ENCODE measurements at regions not wholly inside any gene's neighbourhood (a gene's known extent, or its start where the extent isn't known, plus 50 kb on each side); places are given as distances from the start of the nearest gene placed in this dataset.
"Not testable (repeated sequence)": the region's sequence is repeated elsewhere in the genome, so short reads cannot be mapped to it uniquely, and the experiment has no call there.

- DNase-seq = no peak
These were observed 467.9 kb upstream of the SYT4 start for GRCh38 chr18:43744960-43745745.

GRCh38 chr18:43751203-43751602, 473.9 kb upstream of the SYT4 start:
- no peak for DNase-seq

GRCh38 chr18:43751835-43752234, 474.5 kb upstream of the SYT4 start:
- no peak for DNase-seq

DNA sequence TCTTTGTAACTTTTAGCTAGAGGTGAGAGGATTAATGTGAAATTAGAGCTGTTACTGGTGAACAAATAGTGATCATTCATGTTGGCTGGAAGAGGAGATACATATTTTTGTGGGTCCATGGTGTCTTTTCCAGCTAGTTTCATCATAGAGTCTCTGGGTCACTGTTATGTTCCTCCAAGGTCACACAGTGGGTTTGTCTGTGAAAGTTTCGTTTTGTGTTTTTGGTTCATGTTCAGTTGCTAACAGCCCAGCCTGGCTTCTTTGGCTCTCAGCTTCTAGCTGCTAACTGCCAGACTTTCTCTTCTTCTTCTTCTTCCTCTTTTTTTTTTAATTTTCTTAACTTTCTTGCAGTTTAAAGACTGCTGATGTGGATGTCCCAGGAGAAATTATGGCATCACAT, 480.0 kb upstream of the SYT4 start:
- DNase-seq = no peak

GRCh38 chr18:43758734-43759133, 481.4 kb upstream of the SYT4 start:
- DNase-seq = no peak

GRCh38 chr18:43760010-43760409, 482.7 kb upstream of the SYT4 start:
- DNase-seq = no peak

GRCh38 chr18:43772907-43773306, 495.6 kb upstream of the SYT4 start:
- DNase-seq = no peak

- DNase-seq = no peak
These were observed 497.2 kb upstream of the SYT4 start for GRCh38 chr18:43774497-43774896.

DNA sequence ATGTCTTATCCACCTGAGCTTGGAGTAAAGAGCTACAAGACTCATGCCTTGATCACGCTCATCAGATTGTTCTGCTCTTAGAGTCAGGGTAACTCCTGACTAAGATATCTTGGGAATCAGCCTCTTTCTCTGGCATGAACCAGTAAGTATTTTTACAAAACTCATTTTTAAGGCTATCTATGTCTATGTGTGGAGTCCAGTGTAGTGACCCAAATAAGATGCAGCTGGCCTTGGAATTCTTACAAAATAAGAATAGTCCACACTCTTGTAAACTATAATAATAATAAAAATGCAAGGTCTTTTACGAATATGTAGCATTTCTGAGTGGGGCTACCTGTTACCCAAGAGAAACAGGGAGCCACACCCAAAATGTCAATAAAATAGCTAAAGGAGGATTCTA, 498.3 kb upstream of the SYT4 start:
- no peak for DNase-seq

GRCh38 chr18:43776997-43777396, 499.7 kb upstream of the SYT4 start:
- DNase-seq = no peak

- no peak for DNase-seq
These were observed 500.5 kb upstream of the SYT4 start for GRCh38 chr18:43777636-43778304.

DNA sequence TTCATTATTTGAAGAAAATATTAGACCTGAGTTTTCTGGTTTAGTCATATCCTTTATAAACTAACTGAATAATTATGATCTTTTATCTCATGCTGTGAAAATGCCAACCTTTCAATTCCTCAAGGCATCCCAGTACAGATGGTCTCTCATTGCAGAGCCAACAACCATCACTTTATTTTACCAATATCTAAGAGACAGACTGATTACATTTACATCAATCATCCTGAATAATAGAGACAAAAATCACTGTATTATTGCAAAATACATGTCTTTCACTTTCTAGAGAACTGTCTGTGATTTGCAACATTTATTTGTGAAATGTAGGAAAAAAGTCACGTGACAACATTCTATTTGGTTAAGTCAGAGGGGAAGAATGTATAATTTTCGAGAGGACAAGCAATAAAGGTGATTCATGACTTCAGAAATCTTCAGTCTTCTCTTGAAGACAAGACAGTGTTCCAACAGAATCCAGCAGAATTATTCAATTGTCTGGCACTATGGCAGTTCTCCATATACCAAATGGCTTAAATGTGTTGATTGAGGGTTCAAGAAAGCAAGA, 503.6 kb upstream of the SYT4 start:
- DNase-seq = peak; percentile 18

DNA sequence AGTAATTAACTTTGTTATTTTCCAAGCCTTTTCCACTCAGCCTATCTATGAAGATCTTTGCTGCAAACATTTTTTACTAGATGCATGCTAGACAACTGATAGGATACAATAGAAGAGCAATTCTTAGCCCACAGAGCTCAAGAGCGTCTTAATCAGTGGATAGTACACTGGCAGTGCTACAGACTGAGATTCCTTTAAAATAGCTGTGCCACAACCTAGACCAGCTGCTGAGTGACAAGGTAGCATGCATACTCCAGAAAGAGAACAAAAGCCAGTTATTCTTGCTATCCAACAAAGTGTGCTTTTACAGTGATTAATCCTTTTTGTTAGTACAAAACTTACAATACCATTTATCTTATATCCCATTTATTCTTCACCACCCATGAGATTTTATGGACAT, 507.9 kb upstream of the SYT4 start:
- DNase-seq = no peak

DNA sequence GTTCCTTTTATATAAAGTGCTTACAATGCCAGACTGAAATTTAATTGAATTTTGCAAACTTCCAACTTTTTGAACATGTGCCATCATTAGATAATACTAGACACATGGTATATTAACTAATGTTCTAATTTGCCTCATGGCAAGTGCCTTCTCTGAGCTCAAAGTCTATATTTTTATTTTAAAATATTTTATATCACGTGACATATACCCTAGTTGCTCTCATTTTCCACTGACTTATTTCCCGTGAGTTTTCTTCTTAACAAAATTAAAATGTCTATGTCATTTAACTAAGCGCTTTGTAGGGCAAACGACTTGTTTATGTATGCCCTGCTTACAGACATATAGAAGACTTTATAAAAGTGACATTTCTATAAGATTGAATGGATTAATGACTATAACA, 509.6 kb upstream of the SYT4 start:
- no peak for DNase-seq

DNA sequence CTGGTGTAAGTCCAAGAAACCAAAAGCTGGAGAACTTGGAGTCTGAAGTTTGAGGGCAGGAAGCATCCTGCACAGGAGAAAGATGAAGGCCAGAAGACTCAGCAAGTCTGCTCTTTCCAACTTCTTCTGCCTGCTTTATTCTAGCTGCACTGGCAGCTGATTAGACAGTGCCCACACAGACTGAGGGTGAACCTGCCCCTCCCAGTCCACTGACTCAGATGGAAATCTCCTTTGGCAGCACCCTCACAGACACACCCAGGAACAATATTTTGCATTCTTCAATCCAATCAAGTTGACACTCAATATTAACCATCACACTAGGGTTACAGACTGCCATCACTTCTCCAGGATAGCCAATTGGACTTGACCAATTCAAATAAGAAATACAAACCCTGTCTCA, 510.4 kb upstream of the SYT4 start:
- not testable (repeated sequence) for DNase-seq

DNA sequence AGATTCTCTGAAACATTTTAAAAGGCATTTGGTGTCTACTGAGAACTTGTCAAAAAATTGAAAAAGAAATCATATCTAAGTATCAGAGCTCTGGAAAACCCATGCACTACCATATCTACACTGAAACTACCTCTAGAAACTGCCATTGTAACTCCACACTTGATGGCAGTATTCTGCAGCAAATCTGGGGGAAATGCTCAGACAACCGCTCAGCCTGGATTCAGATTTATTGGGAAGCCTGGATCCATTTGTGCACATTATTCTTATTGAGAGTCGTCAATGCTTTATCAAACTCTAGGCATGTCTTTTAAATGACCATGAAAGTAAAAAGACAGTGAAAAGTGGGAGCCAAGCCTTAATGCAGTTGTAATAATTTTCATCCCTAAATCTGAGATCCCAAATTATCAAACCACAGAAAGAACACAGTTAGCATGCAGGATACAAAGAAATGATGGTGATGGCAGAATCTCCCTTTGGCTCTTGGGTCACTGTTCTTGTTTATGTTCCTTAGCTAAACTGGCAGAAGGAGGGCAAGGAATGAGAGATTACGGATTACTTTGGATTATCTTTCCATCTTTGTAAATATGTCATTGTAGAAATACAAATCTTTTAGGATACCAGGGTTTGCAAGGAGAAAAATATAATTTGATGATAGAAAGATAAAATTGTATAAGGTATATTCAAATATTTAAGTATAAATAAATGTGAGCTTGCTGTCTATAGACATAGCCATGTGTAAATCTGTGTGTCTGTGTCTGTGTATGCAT, 512.1 kb upstream of the SYT4 start:
- DNase-seq = no peak

- DNase-seq = no peak
These were observed 516.6 kb upstream of the SYT4 start for GRCh38 chr18:43793910-43794309.

- no peak for DNase-seq
These were observed 517.1 kb upstream of the SYT4 start for GRCh38 chr18:43794363-43794762.

DNA sequence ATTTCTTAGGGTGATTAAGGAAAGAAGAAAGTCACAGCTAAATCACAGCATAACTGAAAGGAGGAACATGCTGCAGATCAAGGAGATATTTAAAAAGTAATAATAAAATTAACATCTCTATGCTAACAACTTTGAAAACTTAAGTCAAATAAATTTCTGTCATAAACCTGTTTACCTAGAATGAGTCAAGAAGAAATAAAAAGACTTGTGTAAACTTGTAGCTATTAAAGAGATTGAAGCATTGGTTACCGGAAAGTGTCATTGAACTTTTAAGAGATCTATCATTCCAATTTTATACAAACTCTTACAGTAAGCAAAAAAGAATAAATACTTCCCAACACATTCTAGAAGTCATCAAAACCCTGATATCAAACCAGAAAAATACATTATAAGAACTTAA, 520.1 kb upstream of the SYT4 start:
- DNase-seq = no peak

- DNase-seq = no peak
These were observed 523.3 kb upstream of the SYT4 start for GRCh38 chr18:43800584-43800983.

DNA sequence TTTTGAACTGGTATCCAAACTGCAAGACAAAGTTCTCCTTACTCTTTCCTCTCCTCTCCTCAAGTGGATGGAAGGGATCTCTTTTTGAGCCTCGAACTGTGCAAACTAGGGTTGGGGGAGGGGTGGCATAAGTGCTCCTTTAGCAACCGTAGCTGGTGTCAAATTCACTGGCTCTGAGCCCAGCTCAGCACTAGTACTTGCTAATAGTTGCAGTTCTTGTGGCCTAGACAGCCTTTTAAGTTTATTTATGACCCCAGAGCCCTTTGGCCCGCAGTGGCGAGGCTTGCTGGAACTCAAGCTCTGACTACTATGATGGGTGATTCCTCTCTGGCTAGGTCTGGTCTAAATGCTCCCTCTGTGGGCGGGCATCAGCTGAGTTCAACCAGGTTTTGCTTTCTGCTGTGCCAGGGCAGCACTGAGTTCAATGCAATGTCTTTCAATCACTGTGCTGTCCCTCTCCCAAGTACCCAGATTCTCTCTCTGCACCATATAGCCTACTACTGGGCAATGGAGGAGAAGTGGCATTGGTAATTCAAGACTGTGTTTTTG, 528.4 kb upstream of the SYT4 start:
- DNase-seq = no peak

DNA sequence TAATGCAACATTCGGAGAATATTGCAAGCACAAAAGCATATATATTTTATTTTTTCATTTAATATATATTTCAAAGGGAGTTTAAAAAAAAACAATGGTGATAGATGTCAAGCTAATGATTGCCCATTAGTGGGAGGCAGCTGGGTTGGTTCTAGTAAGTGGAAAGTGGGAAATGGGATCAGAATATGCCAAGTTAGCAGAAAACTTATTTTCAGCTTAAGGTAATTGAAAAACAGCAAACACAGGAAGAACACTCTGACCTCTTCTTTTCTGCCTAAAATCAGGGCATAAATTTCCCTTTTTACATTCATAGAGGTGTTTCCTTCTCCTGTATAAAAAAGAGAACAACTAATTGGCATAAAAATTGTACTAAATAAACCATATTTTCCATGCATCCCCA, 535.3 kb upstream of the SYT4 start:
- DNase-seq = no peak

DNA sequence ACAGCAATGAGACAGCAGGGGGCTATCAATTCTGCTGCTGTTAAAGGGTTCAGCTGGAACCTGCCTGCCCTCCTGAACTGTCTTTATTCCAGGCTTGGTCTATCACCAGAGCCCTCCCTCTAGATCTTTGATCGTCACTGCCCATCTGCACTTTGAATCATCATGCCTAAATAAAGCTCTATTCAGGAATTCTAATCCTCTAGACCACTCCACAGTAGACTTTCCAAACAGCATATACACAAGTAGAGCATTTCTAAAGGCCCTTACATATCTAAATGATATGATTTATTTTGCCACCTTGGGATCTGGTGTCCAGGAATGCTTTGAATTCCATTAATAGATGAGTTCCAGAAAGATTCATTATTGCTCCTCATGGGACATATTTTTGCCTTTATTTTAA, 542.1 kb upstream of the SYT4 start:
- no peak for DNase-seq
